HepG2 (cell line): ENCODE measurements at regions not wholly inside any gene's neighbourhood (a gene's known extent, or its start where the extent isn't known, plus 50 kb on each side); places are given as distances from the start of the nearest gene placed in this dataset.

ENCODE experiments used
- ATAC-seq: fragments of 200-7000 bp; cut with Tn5 transposase; 3 replicates; pipeline ENCODE4 v1.9.1; 2020; ENCODE audit warnings: mild to moderate bottlenecking, moderate library complexity
- BruUV-seq: library from RNA; stranded (reverse); fragments of 400-500 nt; replicated peaks from 2 replicates; lab custom pipeline; 2021; lab: Mats Ljungman, UMichigan
- CTCF ChIA-PET: fragments of 300-600 bp; formaldehyde crosslinking; extraction: SDS; loops from one replicate; lab custom pipeline; 2021; ENCODE audit warnings: low total read pairs, inconsistent platforms, low intra/inter-chr PET ratio; lab: Yijun Ruan, JAX
- POLR2A ChIA-PET: fragments of 350-600 bp; sonication (Branson Sonifier 250); formaldehyde crosslinking; loops from one replicate; lab custom pipeline; 2020; ENCODE audit warnings: antibody characterized with exemption, inconsistent platforms; lab: Yijun Ruan, JAX
- DNase-seq: peaks from one replicate; pipeline ENCODE4 v3.0.0-alpha.2; 2015; ENCODE audit warnings: low spot score
- FAIRE-seq: peaks from 3 replicates; lab custom pipeline; 2011; peaks lifted over from hg19 to GRCh38; lab: Jason Lieb, UNC
- H2AFZ ChIP-seq: one replicate; pipeline ENCODE4 v1.6.1; 2011; ENCODE audit warnings: low read length, inconsistent platforms
- H3K27ac ChIP-seq: fragments of 300-600 bp; 3 replicates; pipeline ENCODE4 v1.8.0; 2011; ENCODE audit warnings: mixed run types, mild to moderate bottlenecking, mixed read lengths, low read length, inconsistent platforms; ENCODE audit not compliant: insufficient read depth; ENCODE audit errors: extremely low read length
- H3K27me3 ChIP-seq, 2 experiments: fragments of 200-600 bp in 1 of 2; 2 replicates in 1 of 2; 3 replicates in 1 of 2; pipeline versions ENCODE4 v1.6.0 to v1.8.0; 2011; ENCODE audit warnings: low read length in 2 of 2, mild to moderate bottlenecking in 2 of 2, moderate library complexity in 2 of 2, inconsistent platforms in 1 of 2; ENCODE audit not compliant: insufficient read depth in 2 of 2, control insufficient read depth in 1 of 2
- H3K36me3 ChIP-seq, 2 experiments: fragments of 200-600 bp in 1 of 2; replicated peaks in 1 of 2; 2 replicates in 1 of 2; 3 replicates in 1 of 2; pipeline versions ENCODE4 v1.5.1 to v1.8.0; 2011; ENCODE audit warnings: low read length in 2 of 2, inconsistent platforms in 1 of 2; ENCODE audit not compliant: insufficient read depth in 2 of 2, control insufficient read depth in 1 of 2
- H3K4me1 ChIP-seq: 2 replicates; pipeline ENCODE4 v1.5.1; 2012; ENCODE audit warnings: low read length, inconsistent platforms; ENCODE audit not compliant: insufficient read depth
- H3K4me2 ChIP-seq: 2 replicates; pipeline ENCODE4 v1.6.0; 2011; ENCODE audit warnings: low read depth, low read length, inconsistent platforms
- H3K4me3 ChIP-seq, 3 experiments: fragments of 200-600 bp in 1 of 3; sonication (generic), shearing (Covaris generic) in 1 of 3; replicated peaks in 1 of 3; 2 replicates each; pipeline ENCODE4 v1.5.1; 2011 to 2016; ENCODE audit warnings: low read length in 3 of 3, inconsistent platforms in 2 of 3, low read depth in 2 of 3, mild to moderate bottlenecking in 2 of 3, control low read depth in 1 of 3, mixed read lengths in 1 of 3; ENCODE audit not compliant: insufficient read depth in 1 of 3
- H3K79me2 ChIP-seq: one replicate; pipeline ENCODE4 v1.6.1; 2011; ENCODE audit warnings: low read length, inconsistent platforms; ENCODE audit not compliant: insufficient read depth
- H3K9ac ChIP-seq: 2 replicates; pipeline ENCODE4 v1.6.0; 2011; ENCODE audit warnings: mild to moderate bottlenecking, low read depth, low read length, inconsistent platforms; ENCODE audit not compliant: insufficient read depth
- H3K9me3 ChIP-seq: 2 replicates; pipeline ENCODE4 v1.5.1; 2012; ENCODE audit warnings: mild to moderate bottlenecking, low read length
- H4K20me1 ChIP-seq: 2 replicates; pipeline ENCODE4 v1.6.0; 2011; ENCODE audit warnings: inconsistent platforms, mild to moderate bottlenecking, low read length, moderate library complexity; ENCODE audit not compliant: insufficient read depth
- NFKBIZ ChIP-seq: IDR thresholded peaks from 2 replicates; pipeline ENCODE4 v1.6.1; 2018; ENCODE audit warnings: missing genetic modification reagents, missing compliant biosample characterization
- RBM22 ChIP-seq: fragments of 200-400 bp; formaldehyde crosslinking; optimal IDR thresholded peaks from 2 replicates; pipeline ENCODE3; 2017; ENCODE audit warnings: mild to moderate bottlenecking, low read length, moderate library complexity
- SAFB2 ChIP-seq: sonication (generic); formaldehyde crosslinking; IDR thresholded peaks from 2 replicates; pipeline ENCODE4 v1.5.1; 2020; ENCODE audit warnings: missing genetic modification reagents, low read depth, mild to moderate bottlenecking, borderline replicate concordance
- ZFP36L1 ChIP-seq: sonication (generic); formaldehyde crosslinking; IDR thresholded peaks from 2 replicates; pipeline ENCODE4 v1.8.0; 2022; ENCODE audit warnings: mild to moderate bottlenecking, missing genetic modification reagents, moderate library complexity
- ZFP90 ChIP-seq: sonication (generic); formaldehyde crosslinking; IDR thresholded peaks from 2 replicates; pipeline ENCODE4 v1.8.0; 2022; ENCODE audit warnings: missing genetic modification reagents, mild to moderate bottlenecking, inconsistent platforms, borderline replicate concordance
- ZNF251 ChIP-seq: sonication (generic); formaldehyde crosslinking; IDR thresholded peaks from 2 replicates; pipeline ENCODE4 v1.9.0; 2021; ENCODE audit warnings: mild to moderate bottlenecking, missing genetic modification reagents
- ZNF263 ChIP-seq: sonication (generic); formaldehyde crosslinking; IDR thresholded peaks from 2 replicates; pipeline ENCODE4 v1.4.0; 2020; ENCODE audit warnings: missing genetic modification reagents
- ZNF329 ChIP-seq: sonication (generic); formaldehyde crosslinking; IDR thresholded peaks from 2 replicates; pipeline ENCODE4 v1.9.0; 2021; ENCODE audit warnings: low read depth, mild to moderate bottlenecking, missing genetic modification reagents
- ZNF530 ChIP-seq: sonication (generic); formaldehyde crosslinking; IDR thresholded peaks from 2 replicates; pipeline ENCODE4 v1.5.0; 2020; ENCODE audit warnings: low read depth, mild to moderate bottlenecking, missing genetic modification reagents
- ZNF660 ChIP-seq: sonication (generic); formaldehyde crosslinking; IDR thresholded peaks from 2 replicates; pipeline ENCODE4 v1.5.1; 2020; ENCODE audit warnings: mild to moderate bottlenecking, low read depth, missing genetic modification reagents, borderline replicate concordance
- WGBS: methylation state at CpG from one replicate; pipeline ENCODE4 v1.1.6; 2017; ENCODE audit warnings: low lambda C conversion rate; 5-methylcytosine and 5-hydroxymethylcytosine counted together
- in situ Hi-C: cut with HindIII; loops from 2 replicates; pipeline ENCODE4 v1.10.0; 2017; ENCODE audit warnings: low pct_unique_long_range_greater_than_20kb; ENCODE audit not compliant: extremely low pct_ligation_motif_present
- intact Hi-C: fragments of 100-400 bp; cut with micrococcal nuclease; formaldehyde crosslinking; loops from one replicate; pipeline ENCODE4 v1.10.0; 2022; ENCODE audit not compliant: unreplicated experiment
- TF ChIP-seq, protein P1 (sequence below), 2 experiments: fragments of 450-650 bp in 1 of 2; sonication (generic) in 1 of 2; formaldehyde crosslinking in 1 of 2; IDR thresholded peaks; 2 replicates each; pipeline versions ENCODE4 v1.6.1 to v1.8.0; 2016 to 2022; ENCODE audit warnings: antibody characterized with exemption in 1 of 2, mild to moderate bottlenecking in 1 of 2, missing genetic modification reagents in 1 of 2

DNA sequence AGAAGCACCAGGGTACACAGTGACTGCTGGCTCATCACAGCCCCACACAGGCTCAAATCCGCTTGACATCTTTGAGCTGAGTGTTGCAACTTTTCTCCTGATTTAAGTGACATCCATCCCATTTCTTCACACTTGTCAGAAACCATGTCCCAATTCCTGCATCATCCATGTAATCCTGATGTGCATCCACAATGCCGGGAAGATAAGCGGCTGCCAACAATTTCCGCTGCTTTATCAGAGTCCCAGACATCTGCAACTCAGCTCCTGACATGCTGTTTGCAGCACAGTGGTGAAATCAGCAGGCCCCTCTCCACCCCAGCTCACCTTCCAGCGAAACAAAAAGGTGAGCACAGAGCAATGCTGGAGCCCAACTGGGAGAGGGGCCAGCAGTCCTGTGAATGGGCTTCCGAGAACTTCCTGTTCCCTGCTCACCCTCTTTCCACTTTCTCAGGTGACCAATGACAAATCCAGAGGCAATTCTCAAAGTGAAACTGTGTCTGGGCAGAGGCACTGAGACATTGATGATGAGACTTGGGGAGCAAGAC lies 581.0 kb downstream of the AJAP1 start:
- DNase-seq (no peak), FAIRE-seq (no peak), ATAC-seq (no peak)
- ChIA-PET CTCF (no interaction called here), POLR2A (no interaction called here)
- Histone ChIP-seq H3K79me2 (no peaks in the 10 kb centered on the region), H3K27ac (no peak overlapping the region), H3K4me1 (no peaks in the 10 kb centered on the region), H3K4me3 (no peak overlapping the region), H3K27me3 (peaks cover 0 to 4% of the 10 kb centered on the region in 2 experiments; a peak in 1 of 5 replicates), H3K36me3 (no peaks in the 10 kb centered on the region), H3K9me3 (peaks cover 19% of the 10 kb centered on the region), H2AFZ (no peak overlapping the region), H3K9ac (no peak overlapping the region), H3K4me2 (no peak overlapping the region), H4K20me1 (no peaks in the 10 kb centered on the region)
- TF ChIP-seq RBM22 (no peak), ZNF530 (no peak), ZNF251 (no peak), ZNF329 (no peak), SAFB2 (CRISPR knock-in tag) (no peak), ZNF660 (no peak), ZFP36L1 (CRISPR knock-in tag) (no peak), ZFP90 (no peak), ZNF263 (no peak), NFKBIZ (CRISPR knock-in tag) (no peak)
- TF ChIP-seq, protein P1, sequence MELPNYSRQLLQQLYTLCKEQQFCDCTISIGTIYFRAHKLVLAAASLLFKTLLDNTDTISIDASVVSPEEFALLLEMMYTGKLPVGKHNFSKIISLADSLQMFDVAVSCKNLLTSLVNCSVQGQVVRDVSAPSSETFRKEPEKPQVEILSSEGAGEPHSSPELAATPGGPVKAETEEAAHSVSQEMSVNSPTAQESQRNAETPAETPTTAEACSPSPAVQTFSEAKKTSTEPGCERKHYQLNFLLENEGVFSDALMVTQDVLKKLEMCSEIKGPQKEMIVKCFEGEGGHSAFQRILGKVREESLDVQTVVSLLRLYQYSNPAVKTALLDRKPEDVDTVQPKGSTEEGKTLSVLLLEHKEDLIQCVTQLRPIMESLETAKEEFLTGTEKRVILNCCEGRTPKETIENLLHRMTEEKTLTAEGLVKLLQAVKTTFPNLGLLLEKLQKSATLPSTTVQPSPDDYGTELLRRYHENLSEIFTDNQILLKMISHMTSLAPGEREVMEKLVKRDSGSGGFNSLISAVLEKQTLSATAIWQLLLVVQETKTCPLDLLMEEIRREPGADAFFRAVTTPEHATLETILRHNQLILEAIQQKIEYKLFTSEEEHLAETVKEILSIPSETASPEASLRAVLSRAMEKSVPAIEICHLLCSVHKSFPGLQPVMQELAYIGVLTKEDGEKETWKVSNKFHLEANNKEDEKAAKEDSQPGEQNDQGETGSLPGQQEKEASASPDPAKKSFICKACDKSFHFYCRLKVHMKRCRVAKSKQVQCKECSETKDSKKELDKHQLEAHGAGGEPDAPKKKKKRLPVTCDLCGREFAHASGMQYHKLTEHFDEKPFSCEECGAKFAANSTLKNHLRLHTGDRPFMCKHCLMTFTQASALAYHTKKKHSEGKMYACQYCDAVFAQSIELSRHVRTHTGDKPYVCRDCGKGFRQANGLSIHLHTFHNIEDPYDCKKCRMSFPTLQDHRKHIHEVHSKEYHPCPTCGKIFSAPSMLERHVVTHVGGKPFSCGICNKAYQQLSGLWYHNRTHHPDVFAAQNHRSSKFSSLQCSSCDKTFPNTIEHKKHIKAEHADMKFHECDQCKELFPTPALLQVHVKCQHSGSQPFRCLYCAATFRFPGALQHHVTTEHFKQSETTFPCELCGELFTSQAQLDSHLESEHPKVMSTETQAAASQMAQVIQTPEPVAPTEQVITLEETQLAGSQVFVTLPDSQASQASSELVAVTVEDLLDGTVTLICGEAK (IDR thresholded peaks at IDR 0.05), result no peak
- TF ChIP-seq, protein P1 (CRISPR knock-in tag; IDR thresholded peaks at IDR 0.05), result no peak
- intact Hi-C loops (no loop called here), in situ Hi-C loops (no loop called here)
- 5% methylated on average over 6 of the region's 6 CpGs for WGBS
- BruUV-seq, result no TSS peak
